Testis (tissue), 2 donors: ENCODE measurements at regions not wholly inside any gene's neighbourhood (a gene's known extent, or its start where the extent isn't known, plus 50 kb on each side); places are given as distances from the start of the nearest gene placed in this dataset.

Source experiments
- CTCF ChIP-seq, 3 experiments: fragments of 450-650 bp in 2 of 3; fragments of 200-600 bp in 1 of 3; sonication (generic) in 1 of 3; IDR thresholded peaks; one replicate each; pipeline ENCODE4 v1.5.1; 2016 to 2019; ENCODE audit warnings: antibody characterized with exemption in 3 of 3, mild to moderate bottlenecking in 2 of 3, moderate library complexity in 1 of 3
- POLR2A ChIP-seq: fragments of 450-650 bp; IDR thresholded peaks from one replicate; pipeline ENCODE4 v1.6.1; 2017; ENCODE audit warnings: antibody characterized with exemption, mild to moderate bottlenecking, moderate library complexity

DNA sequence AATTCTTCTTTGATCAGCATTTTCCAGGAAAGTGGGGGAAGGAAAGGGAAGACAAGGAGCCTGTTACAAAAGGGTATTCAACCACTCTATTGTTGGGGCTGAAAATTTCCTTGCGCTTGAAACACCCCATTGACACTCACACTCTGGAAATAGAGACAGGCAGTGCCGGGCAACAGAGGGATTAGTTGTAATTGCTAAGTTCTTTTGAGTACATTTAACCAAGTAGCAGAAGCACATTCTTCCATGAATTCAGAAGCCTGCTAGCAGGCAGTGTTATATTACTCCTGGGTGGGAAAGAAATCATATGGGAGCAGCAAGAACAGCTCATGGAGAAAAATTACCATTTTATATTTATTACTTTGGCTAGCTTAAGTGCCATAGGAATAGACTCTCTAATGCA is 745.5 kb downstream of the C6orf118 start:
- TF ChIP-seq CTCF (IDR thresholded peaks at IDR 0.05) (no peak), POLR2A (no peak)
